Activated CD4-positive, alpha-beta T cell treated with anti-CD3 and anti-CD28 coated beads, Interleukin-2, amount 50 U/mL, for 48 hours (primary cell): ENCODE measurements at regions not wholly inside any gene's neighbourhood (a gene's known extent, or its start where the extent isn't known, plus 50 kb on each side); places are given as distances from the start of the nearest gene placed in this dataset.
"Not testable (repeated sequence)": the region's sequence is repeated elsewhere in the genome, so short reads cannot be mapped to it uniquely, and the experiment has no call there.

Experiments
- DNase-seq, 2 experiments: peaks; one replicate each; pipeline ENCODE4 v3.0.0-alpha.2; 2020

DNA sequence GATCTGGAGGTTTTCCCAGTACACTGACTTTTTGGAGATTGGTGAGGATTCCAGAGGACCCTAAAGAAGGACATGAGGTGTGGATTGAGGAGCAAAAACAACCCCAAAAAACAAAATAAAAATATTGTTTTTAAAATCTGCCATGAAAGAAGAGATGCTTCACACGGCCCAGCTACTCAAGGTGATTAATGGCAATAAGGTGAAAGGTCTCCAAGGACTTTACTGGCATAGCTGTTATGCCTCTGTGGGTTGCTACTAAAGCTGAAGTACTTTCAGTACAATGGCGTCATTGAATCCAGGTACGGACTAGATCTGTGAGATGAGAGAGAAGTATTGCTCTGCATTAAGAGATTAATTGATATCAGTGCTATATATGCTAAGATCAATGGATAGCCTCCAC, 606.4 kb downstream of the TDRD15 start:
- no peak for DNase-seq

DNA sequence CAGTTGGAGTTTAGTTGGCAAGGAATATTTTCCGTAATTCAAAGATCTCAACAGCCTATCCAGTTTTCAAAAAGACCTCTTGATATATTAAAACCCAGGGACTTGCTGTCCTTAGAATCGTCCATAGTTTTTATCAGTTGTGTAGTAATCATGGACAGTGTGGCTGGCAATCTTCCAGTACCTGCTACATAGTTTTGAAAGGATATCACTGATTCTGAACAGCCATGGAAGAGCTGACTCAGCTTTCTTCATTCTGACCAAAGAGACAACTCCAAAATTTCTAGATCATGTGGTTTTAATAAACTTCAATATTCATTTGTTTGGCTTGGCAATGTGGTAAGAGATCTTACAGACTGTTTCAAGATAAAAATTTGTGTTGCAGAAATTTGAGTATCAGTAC, 616.7 kb downstream of the TDRD15 start:
- no peak for DNase-seq

DNA sequence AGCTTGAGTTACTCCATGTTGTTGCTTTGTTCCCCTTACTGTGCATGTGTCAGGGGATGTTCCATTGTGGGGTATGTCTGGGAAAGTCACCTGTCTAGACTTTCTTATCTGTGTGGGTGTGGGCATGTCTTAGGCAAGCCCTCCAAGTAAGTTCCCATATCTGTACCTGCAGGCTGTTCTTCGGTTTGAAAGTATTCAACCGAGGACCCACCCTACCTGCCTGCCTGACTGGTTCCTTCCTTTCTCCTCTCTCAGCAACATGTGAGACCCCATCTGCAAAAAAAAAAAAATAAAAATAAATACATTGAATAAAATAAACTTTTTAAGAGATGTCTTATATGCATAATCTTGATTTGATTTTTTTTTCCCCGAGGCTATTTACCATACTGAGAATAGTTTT, 622.7 kb downstream of the TDRD15 start:
- no peak for DNase-seq

DNA sequence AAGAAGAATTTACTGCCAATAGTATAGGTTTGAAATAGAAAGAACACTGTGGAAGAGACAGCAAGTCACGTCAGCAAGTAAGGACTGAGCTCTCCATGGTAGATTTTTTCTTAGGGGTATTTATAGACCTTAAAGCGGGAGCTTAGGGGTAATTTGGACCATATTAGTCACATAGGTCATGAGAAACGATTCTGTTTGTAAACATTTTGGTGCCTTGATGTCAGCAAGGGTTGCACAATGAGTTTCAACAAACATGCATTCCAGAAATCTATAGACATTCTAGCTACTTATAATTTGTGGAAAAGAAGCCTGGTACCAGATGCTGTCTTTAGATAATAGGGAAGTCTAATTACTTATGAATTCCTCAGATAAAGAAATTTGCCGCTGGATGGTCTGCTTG, 624.7 kb downstream of the TDRD15 start:
- DNase-seq, result no peak

DNA sequence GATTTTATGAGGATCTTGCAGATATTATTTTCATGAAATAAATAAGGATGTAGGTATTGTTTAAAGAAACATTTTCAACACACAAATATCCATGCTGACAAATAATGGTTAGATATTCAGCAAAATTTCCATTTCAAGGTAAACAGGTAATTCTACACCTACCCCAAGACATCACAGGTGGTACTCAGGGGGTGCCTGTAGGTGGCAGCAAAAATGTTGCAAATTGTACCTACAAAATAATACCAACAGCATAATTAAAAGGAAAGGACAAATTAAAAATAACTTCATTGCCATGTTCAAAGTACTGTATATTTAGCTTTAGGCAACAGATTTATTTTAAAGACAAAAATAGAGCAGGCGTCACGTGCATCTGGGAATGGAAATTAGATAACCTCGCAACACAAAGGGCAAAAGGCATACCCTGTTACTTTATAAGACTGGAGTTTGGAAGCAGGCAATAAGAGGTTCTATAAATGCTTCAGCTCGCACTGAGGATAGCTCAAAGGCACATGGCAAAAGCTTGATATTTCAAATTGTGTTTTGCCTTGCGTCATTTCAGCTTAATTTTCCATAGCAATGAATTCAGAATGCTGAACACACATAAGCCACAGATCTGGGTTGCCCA, 630.5 kb downstream of the TDRD15 start:
- no peak for DNase-seq

DNA sequence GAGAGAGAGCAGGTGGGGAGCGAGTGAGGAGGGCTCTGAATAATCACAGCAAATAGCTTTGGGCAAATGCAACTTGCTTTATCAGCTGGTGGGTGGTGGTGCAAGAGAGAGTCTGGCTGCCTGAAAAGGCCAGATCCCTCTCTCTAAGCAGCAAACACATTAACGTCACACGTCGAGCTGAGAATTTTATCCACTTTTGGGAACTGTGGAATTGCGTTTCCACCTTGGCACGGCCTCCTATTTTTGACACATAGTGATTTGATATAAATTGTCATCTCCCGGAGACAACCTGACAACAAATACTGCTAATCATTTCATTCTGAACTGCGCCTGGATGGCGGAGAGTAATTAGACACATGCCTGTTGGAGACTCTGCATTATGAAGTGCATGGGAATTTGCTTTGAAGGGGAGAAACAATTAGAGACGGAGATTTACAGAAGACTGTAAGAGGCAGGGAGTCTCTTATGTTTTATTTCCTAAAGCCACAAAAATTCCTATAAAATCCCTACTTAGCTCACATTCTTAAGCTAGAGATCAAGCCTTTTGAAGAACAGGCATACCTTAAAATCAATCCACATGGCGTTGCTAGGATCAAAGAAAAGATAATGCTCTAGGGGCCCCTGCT, 634.1 kb downstream of the TDRD15 start:
- DNase-seq, result no peak

DNA sequence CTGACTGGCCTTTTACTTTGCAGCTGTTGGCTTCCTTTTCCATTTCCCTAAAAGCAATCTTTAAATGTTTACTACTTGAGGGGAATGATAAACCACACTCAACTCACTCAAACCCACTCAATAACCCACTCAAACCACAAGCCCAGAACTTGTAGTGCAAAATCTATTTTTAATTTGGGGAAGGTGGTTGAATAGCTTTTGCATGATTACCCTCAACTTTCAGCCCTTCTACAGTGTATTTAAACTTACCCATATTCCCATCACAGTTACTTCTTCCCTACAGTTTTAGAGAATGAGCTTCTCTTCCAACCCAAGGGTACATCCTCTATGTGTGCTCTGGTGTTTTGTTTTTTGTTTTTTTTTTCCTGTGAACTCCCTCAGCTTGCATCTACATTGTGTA, 636.1 kb downstream of the TDRD15 start:
- DNase-seq, result no peak

DNA sequence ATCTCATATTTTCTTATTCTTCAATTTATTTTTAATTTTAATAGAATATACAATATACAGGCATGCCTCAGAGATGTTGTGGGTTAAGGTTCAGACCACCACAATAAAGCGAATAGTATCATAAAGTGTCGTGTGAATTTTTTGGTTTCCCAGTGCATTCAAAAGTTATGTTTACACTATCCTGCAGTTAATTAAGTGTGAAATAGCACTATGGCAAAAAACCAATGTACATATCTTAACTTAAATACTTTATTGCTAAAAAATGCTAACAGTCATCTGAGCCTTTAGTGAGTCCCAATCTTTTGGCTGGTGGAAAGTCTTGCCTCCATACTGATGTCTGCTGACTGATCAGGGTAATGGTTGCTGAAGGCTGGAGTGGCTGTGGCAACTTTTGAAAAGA, 637.6 kb downstream of the TDRD15 start:
- no peak for DNase-seq

DNA sequence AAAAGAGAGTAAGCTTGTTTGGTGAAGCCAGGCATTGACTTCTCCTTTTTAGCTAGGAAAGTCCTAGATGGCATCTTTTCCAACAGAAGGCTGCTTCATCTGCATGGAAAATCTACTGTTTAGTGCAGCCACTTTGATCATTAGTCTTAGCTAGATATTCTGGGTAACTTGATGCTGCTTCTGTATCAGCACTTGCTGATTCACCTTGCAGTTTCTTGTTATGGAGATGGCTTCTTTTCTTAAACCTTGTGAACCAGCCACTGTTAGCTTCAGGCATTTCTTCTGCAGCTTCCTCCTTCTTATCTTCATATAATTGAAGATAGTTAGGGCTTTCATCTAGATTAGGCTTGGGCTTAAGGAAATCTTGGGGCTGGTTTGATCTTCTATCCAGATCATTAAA, 639.7 kb downstream of the TDRD15 start:
- DNase-seq, result no peak

DNA sequence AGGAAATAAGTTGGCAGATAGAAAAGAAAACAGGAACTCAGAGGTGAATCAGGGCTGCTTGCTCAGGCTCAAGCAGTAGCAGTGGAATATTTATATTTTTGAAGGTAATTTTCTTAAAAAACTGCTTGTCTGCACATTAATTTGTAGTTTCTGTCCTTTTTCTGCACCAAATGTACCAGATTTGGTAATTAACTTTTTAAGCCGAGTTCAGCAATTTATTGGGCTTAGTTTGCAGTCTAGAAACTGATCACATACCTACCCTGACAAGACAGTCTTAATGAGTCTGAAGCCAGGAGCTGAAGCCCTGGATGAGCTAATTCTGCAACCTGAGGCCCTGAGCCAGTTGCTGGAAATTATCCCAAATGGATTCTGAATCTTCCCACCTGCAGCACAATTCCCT, 647.0 kb downstream of the TDRD15 start:
- DNase-seq, result no peak

DNA sequence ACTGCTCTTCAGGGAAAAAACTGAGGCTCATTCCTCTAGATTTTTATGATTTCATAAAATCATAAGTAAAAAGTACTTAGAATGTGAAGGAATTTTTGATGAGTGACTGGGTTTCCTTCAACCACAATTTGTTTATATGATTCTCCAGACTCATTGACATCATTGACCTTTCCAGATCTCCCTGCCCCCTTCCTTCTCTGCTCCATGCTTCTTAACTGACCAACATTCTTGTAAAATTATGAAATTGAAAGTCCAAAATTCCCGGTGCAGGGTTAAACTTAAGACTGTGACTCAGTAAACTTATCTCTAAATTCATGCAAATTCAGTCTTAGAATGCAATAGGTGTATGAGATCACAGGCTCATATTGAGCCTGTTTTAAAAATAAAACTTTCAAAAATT, 648.9 kb downstream of the TDRD15 start:
- no peak for DNase-seq

DNA sequence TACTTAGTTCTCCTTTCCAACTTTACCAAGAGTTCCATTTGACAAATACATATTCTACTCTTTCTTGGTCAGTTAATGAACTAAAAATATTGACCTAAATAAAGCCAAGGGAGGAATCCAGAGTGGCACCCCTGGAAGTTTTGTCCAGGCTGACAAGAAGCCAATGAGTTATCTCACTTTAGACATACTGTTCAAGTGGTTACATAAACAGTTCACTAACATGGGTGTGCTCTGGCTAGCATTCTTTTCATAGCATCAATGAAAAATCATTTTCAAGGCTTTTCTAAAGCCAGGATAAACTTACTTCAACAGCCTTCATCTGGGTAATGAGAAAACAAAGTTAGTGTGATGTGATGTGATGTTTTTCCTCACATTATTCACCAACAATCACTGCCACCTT, 649.4 kb downstream of the TDRD15 start:
- no peak for DNase-seq

DNA sequence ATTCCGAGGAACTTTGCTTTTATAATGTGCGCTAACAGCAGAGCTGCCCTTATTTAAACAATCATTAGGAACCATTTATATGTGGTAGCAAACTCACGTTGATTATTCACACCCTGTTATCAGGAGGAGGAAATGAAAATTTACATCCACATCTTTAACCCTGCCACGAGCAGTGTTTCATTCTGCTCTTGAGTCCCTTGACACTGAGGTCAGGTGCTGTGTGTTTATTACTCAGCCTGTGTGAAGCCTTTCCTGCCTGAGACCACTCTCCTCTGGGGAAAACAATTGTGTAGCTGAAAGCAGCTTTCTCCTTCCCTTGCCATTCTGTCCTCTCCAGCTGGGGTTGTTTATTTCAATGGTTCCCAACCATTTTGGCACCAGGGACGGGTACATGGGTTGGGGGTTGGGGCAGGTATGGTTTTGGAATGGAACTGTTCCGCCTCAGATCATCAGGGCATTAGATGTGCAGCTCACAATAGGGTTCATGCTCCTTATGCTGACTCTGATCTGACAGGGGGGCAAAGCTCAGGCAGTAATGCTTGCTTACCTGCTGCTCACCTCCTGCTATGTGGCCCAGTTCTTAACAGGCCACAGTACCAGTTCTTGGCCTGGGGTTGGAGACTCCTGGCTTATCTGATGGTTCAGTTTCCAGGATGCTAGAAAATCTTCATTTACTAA, 651.1 kb downstream of the TDRD15 start:
- no peak for DNase-seq

DNA sequence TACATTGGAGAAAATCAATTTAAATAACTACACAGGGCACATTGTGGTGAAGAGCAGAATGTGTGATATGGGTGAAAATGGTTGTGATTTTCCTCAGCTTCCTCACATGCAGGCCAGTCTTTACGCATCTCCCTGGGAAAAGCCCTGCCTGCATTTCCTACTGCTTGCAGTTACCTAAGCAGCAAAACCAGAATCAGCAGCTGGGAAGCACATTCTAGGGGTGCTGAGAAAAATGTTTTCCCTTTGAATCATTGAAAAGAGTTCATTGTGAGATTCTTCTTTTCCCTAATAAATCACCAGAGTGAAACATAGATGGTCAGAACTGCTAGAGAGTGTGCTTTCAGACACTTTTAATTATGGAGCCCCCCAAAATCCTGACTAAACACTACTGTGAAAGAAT, 656.0 kb downstream of the TDRD15 start:
- DNase-seq, result no peak

DNA sequence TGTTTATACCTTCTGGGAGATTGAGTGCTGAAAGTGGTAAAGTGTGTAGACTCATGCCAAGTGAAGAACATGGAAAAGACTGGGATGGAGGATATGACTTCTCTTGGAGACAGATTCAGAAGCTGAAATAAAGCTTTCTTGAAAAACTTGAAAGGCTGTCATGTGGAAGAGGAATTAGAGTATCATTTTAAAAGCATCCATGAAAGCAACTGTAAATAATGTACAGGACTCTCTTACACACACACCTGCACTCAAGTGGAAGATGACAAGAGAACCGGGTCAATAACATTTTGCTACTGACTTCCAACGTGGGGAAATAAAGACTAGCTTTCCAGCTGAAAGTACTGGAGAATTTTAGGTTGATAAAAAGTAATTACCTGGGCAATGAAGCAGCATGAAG, 658.2 kb downstream of the TDRD15 start:
- DNase-seq, result no peak

DNA sequence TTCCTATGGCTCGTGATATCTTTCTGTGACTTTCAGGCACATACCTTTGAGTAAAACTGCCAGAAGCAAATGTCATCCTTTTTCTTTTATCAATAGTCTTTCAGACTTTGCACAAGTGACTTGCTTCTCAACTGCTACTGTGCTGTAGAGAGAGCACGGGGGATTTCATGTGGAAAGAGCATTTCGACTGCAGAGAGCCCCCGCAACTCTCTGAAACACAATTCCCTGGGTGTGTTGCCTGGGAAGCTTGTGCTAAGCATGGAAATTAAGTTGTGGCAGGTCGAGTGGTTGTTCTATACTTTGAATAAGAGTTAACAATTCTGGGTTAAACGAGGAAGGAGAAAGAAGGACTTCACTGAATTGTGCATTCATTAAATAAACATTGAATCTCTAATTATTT, 659.1 kb downstream of the TDRD15 start:
- DNase-seq, result no peak

DNA sequence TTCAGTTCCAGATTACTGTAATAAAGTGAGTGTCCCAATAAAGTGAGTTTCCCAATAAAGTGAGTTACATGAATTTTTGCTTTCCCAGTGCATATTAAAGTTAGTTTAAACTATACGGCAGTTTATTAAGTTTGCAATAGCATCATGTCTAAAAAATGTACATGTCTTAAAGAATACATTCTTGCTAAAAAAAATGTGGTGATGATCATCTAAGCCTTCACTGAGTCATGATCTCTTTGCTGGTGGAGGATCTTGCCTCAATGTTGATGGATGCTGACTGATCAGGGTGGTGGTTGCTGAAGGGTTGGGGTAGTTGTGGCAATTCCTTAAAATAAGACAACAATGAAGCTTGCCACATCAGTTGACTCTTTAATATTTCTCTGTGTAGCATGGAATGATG, 664.2 kb downstream of the TDRD15 start:
- no peak for DNase-seq

DNA sequence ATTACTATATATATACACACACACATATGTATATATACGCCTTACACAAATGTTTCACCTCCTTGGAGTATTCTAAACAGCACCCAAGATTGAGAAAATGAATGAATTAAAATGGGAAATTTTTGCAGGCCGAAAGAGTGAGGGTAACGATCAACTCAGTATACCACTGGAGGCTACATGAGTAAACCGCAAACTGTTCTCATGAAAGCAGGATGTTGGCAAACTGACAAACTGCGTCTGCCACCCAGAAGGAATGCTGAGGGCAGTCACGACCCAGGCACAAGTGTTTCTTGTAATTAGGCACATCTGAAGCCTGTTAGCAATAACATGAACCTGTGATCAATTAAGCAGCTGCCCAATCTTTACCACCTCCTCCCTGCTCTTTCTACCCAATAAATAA, 666.5 kb downstream of the TDRD15 start:
- DNase-seq, result not testable (repeated sequence)

DNA sequence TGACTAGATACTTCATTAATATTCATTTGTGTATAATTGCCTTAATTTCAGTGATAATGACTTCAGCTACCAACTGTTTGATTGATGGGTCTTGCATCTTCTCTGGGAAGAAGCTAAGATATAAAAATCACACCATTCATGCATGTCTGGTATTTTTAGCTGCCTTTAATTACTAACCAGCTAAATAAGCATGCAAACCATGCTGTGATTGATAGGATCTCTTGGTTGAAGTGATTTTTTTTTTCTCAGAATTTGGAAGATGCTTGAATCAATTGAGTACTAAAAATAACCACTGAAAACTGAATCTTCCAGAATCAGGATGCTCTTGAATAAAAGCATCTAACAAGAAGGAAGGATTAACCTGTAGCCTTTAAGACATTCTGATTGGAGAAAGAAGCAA, 668.8 kb downstream of the TDRD15 start:
- DNase-seq, result no peak

DNA sequence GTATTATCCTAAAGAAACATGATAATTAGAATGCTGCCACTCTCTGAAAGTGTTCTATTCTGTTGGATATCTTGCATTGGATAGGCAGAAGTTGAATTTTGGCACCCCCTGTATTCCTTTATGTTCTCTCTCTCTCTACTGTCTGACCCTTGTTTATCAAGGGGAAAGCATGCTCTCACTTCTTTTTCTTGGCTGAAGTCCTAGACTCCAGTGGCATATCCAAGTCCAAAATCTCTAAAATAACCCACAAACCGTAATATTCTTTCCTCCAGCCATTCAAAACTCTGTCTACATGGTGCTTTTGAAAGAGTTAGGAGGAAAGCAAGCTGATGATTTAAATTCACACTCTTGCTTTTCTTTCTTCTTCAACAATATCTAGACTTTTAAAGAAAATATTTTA, 669.7 kb downstream of the TDRD15 start:
- DNase-seq, result no peak

DNA sequence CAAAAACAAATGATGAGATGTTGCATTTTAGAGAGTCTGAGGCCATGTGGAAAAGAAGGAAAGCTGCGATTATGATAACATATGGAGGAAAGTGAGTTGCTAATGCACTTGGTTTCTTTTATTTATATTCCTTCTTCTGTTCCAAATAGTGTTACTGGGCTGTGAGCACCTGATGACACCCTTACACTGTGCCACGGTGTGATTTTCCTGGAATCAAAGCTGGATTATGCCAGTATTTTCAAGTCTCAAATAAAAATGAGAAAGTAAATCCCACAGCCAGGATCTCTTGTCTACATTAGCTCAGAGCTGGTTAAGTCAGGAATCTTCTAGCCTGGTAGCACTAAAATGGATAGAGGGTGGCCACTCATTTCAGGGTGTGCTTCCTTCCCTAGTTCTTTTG, 670.8 kb downstream of the TDRD15 start:
- DNase-seq, result no peak

DNA sequence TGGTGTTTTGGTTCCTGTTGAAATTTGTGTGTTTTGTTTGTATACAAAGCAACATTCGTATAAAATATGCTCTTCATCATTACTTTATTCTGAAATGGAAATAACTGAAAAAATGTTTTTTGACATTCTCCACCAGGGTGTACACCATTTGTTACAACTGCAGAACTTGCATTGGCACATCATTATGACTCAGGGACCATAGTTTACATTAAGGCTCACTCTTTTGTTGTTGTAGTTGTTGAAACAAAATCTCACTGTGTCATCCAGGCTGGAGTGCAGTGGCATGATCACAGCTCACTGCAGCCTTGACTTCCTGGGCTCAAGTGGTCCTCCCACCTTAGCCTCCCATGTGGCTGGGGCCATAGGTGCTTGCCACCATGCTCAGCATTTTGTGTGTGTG, 676.6 kb downstream of the TDRD15 start:
- no peak for DNase-seq

DNA sequence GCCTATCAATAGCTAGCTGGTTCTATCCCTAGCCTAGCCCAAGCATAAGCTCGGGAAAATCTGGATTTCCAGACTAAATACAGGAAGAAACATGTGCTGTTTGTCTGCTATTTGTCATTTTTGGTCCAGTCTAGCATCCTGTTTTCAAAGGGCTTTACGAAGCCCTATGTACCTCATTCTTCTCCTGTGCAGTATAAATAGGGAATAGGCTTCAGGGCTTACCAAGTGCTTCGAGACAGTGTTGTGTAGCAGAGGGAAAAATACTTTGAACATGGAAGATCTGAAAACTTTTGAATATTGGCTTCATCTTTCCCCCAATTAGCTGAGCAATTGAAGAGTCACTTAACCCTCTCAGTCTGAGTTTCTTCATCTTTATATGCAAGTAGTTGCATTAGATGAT, 679.8 kb downstream of the TDRD15 start:
- DNase-seq, result no peak

DNA sequence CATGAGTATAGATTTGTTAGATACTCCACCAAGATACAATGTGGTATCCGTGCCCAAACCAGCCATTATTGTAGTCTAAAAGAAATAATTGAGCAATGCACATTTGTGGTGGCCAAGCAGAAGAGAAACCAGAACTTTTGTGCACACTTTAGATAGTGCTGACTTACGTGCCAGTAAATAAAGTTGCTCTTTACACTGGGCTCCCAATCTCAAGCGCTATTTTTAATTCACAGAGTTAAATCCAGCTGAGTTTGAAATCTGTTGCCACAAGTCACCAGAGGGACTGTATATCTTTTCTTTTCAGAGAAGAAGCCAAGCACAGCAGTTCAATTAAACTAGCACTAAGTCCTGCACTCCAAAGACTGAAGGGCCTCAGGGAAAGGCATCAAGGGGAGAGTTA, 680.4 kb downstream of the TDRD15 start:
- DNase-seq, result no peak

DNA sequence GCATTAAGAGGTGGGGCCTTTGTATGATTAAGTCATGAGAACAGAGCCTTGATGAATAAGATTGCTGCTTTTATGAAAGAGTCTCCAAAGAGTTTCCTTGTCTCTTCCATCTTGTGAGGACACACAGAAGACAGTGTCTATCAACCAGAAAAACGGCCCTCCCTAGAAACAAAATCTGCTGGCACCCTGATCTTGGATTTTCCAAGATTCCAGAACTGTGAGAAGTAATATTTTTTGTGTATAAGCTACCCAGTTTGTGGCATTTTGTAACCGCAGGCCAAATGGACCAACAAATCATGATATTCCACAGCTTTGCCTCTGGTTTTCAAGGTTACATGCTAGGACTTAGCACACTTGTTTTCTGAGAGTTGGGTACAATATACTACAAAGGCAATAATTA, 687.8 kb downstream of the TDRD15 start:
- no peak for DNase-seq
